NCI-H1417 (cell line): ENCODE measurements at regions not wholly inside any gene's neighbourhood (a gene's known extent, or its start where the extent isn't known, plus 50 kb on each side); places are given as distances from the start of the nearest gene placed in this dataset.
"Not testable (repeated sequence)": the region's sequence is repeated elsewhere in the genome, so short reads cannot be mapped to it uniquely, and the experiment has no call there.

Source experiments
- DNase-seq, 3 experiments: peaks; one replicate each; lab custom pipeline; 2025; lab: John Stamatoyannopoulos, UW

- no peak for DNase-seq
Measured at GRCh38 chr1:194929357-194929756, 1678.9 kb downstream of the KCNT2 start.

DNA sequence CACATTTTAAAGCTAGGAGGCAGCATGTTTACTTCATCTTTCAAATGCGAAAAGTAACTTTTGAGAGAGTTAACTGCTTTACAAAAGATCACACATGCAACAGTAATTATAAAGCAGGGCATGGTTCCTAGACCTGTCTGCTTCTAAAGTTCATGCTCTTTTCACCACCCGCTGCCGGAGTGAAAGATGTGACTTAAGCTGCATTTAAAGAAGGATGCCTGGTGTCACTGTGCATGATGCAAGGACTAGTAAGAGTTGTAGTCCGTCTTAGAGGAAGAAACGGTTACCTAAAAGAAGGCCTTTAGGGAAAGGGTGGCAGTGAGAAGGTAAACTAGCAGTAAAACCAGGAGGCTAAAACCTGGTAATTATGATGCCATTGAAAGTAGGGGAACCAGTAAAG is 1689.1 kb downstream of the KCNT2 start:
- no peak for DNase-seq

- DNase-seq: no peak
Measured at GRCh38 chr1:194917769-194918168, 1690.5 kb downstream of the KCNT2 start.

DNA sequence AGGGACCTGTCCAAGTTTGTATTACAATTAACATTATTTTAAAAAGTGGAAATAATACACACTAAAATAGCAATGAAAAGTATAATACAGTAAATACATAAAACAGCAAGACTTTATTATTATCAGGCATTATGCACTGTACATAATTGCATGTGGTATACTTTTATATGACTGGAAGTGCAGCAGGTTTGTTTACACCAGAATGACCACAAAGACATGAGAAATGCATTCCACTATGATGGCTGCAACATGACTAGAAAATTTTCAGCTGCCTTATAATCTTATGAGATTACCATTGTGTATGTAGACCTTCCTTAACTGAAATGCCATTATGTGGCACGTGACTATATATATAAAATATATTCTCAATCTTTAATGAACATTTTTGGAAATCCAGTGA is 1699.6 kb downstream of the KCNT2 start:
- DNase-seq: no peak

GRCh38 chr1:194903524-194903923 is 1704.7 kb downstream of the KCNT2 start:
- DNase-seq: no peak

GRCh38 chr1:194889310-194889709 is 1702.9 kb upstream of the B3GALT2 start:
- no peak for DNase-seq

DNA sequence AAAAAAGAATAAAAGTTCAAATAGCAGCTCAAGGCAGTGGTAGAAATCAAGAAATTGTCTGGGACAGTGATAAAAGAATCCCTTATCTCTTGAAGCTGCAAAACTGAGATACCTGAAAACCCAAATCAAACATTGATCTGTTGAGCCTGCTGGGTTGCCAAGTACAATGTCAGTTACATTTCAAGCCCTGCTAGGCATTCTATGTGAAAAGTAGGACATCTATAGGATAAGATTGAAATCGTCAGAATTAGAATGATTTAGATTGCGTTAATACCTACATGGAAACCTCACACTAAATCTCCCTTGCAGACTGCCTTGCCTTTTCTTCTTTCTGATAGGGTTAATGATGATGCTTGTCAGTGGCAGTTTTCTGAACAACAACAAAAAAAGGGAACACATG is 1684.4 kb upstream of the B3GALT2 start:
- no peak for DNase-seq

DNA sequence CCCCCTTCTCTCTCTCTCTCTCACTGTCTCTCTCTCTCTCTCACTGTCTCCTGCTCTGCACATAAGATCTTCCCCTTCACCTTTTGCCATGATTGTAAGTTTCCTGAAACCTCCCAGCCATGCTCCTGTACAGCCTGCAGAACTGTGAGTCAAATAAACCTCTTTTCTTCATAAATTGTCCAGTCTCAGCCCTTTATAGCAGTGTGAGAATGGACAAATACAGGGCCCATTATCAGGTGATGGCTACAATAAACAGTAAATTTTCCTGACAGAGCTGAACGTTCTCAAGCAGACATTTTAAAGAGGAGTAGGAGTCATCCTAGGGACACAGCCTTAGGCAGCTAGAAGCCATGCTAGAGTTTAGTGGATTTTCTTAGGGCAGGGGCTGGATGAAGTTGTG is 1679.7 kb upstream of the B3GALT2 start:
- no peak for DNase-seq

- peak in 1 of 3 experiments; percentile 67 for DNase-seq
Measured at GRCh38 chr1:194865383-194865782, 1679.0 kb upstream of the B3GALT2 start.

DNA sequence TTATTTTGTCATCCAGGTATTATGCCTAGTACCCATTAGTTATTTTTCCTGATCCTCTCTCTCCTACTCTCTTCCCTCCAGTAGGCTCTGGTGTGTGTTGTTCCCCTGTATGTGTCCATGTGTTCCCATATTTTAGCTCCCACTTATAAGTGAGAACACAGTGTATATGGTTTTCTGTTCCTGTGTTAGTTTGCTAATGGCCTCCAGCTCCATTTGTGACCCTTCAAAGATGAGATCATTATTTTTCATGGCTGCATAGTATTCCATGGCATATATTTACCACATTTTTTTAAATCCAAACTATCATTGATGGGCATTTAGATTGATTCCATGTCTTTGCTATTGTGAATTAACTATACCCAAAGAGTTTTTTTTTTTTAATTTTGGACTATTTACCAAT is 1675.7 kb upstream of the B3GALT2 start:
- DNase-seq: no peak

DNA sequence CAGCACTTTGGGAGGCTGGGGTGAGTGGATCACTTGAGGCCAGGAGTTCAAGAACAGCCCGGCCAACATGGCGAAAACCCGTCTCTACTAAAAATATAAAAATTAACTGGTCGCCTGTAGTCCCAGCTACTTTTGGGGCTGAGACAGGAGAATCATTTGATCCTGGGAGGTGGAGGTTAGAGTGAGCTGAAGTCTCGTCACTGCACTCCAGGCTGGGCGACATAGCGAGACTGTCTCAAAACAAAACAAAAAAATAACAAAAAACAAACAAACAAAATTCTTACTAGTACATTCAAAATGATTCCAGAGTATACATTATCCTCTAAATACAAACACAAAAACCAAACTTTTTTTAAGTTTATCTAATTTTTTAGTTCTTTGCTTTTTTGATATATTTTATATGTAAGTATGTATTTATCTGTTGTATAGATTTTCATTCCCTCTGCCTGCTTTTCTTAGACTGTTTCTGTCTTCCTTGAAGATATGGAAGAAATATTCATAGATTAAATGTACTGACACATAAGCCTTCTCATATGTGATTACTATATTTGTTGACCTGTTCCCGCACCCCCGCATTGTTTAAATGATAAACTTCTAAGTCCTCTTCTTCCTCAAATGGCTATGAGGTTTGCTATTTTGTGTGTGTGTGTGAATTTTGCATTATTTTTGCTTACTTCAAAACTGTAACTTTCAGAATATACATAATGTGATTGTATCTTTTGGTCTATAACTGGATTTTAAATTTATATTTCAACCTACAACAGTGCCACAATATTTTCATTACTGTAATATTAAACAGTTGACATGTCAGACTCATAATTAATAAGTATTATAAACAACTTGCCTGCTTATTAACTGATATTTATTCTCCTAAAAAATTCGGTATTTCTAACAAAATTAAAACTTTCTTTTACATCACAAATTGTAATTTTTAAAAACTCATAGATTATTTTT is 1674.1 kb upstream of the B3GALT2 start:
- no peak for DNase-seq

- DNase-seq: not testable (repeated sequence)
Measured at GRCh38 chr1:194859481-194860154, 1673.2 kb upstream of the B3GALT2 start.

GRCh38 chr1:194858811-194859480 is 1672.5 kb upstream of the B3GALT2 start:
- not testable (repeated sequence) for DNase-seq

GRCh38 chr1:194857413-194857812 is 1671.0 kb upstream of the B3GALT2 start:
- no peak for DNase-seq

GRCh38 chr1:194848846-194849245 is 1662.4 kb upstream of the B3GALT2 start:
- no peak for DNase-seq

- DNase-seq: no peak
Measured at GRCh38 chr1:194846488-194846887, 1660.1 kb upstream of the B3GALT2 start.

DNA sequence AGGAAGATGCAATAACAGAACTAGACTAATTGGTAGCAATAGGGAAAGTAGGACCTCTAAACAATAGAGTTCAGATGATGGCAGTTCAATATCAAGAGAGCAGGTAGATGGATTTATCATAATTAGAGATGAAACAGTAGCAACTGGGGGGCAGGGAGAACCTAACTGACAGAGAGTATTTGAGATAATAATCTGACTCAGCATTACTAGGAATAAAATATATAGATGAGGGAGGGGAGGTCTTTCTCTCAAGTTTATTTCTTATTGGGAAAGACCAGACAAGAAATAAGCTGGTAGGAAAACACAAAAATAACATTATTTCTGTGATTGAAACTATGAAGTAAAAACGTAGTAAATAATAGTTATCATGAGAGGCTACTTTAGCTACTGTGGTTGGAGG is 1656.7 kb upstream of the B3GALT2 start:
- DNase-seq: no peak

GRCh38 chr1:194833111-194833510 is 1646.7 kb upstream of the B3GALT2 start:
- DNase-seq: peak in 2 of 3 experiments; percentile 2 to 70

DNA sequence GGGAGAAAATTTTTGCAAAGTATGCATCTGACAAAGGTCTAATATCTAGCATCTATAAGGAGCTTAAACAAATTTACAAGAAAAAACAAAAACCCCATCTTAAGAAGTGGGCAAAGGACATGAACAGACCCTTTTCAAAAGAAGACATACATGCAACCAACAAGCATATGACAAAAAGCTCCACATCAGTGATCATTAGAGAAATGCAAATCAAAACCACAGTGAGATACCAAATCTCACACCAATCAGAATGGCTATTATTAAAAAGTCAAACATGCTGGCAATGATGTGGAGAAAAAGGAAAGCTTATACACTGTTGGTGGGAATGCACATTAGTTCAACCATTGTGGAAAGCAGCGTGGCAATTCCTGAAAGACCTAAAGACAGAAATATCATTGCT is 1645.2 kb upstream of the B3GALT2 start:
- DNase-seq: not testable (repeated sequence)

GRCh38 chr1:194830387-194830786 is 1644.0 kb upstream of the B3GALT2 start:
- DNase-seq: no peak

DNA sequence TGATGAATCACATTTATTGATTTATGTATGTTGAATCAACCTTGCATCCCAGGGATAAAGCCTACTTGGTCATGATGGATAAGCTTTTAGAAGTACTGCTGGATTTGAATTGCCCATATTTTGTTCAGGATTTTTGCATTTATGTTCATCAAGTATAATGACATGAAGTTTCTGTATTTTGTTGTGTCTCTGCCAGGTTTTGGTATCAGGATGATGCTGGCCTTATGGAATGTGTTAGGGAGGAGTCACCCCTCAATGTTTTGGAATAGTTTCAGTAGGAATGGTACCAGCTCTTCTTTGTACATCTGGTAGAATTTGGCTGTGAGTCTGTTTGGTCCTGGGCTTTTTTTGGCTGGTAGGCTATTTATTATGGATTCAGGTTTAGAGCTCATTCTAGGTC is 1643.1 kb upstream of the B3GALT2 start:
- DNase-seq: no peak

DNA sequence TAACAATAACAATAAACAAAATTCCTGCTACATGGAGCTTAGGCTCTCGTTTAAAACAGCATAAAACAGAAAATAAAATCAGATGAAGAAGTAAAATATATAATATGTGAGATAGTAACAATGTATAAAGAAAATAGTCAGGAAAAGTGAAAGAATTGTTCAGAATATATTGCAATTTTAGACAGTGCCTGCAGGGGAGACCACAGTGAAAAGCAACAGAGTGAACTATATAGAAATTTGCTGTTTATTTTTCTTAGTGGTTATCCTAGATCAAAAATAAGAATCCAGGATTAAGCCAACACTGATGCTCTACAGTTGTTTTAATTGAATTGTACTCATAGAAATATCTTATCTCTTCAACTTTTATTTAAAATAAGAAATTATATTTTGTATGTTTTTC is 1639.0 kb upstream of the B3GALT2 start:
- DNase-seq: no peak

DNA sequence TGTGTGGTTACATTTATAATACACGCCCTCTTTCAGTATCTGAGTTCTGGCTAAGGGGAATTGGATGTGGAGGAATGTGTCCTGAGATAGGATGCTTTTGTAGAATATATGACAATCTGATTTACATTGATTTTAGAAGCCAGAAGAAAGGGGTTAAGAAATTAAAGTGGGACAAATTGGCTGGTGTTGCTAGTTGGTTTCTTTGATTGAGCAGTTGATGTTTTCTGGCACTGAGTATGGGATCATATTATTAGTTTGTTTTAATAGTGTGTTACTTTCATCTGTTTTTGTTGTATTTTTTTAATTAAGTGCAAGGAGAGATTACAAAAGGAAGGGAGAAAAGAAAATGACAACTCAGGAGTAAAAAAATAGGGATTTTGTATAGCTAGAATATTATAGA is 1634.7 kb upstream of the B3GALT2 start:
- no peak for DNase-seq
